Astrocyte (in vitro differentiated cells and primary cell): ENCODE measurements at regions not wholly inside any gene's neighbourhood (a gene's known extent, or its start where the extent isn't known, plus 50 kb on each side); places are given as distances from the start of the nearest gene placed in this dataset.

ENCODE experiments used
- DNase-seq: peaks from one replicate; pipeline ENCODE4 v3.0.0-alpha.2; 2010; ENCODE audit warnings: low read depth
- FAIRE-seq: peaks from 2 replicates; lab custom pipeline; 2011; peaks lifted over from hg19 to GRCh38; lab: Jason Lieb, UNC
- H2AFZ ChIP-seq: 2 replicates; pipeline ENCODE4 v1.6.0; 2012; ENCODE audit warnings: low read depth, low read length, inconsistent platforms
- H3K27ac ChIP-seq: 2 replicates; pipeline ENCODE4 v1.5.1; 2011; ENCODE audit warnings: low read depth, low read length, inconsistent platforms
- H3K27me3 ChIP-seq: 2 replicates; pipeline ENCODE4 v1.6.0; 2011; ENCODE audit warnings: low read length, inconsistent platforms; ENCODE audit not compliant: insufficient read depth
- H3K36me3 ChIP-seq: 2 replicates; pipeline ENCODE4 v1.5.1; 2011; ENCODE audit warnings: low read length, inconsistent platforms; ENCODE audit not compliant: insufficient read depth
- H3K4me1 ChIP-seq: 2 replicates; pipeline ENCODE4 v1.5.1; 2011; ENCODE audit warnings: low read length, inconsistent platforms; ENCODE audit not compliant: insufficient read depth
- H3K4me2 ChIP-seq: 2 replicates; pipeline ENCODE4 v1.6.0; 2012; ENCODE audit warnings: low read length, inconsistent platforms
- H3K4me3 ChIP-seq: 2 replicates; pipeline ENCODE4 v1.5.1; 2011; ENCODE audit warnings: low read depth, mild to moderate bottlenecking, low read length, inconsistent platforms; ENCODE audit not compliant: insufficient read depth
- H3K79me2 ChIP-seq: 2 replicates; pipeline ENCODE4 v1.6.0; 2012; ENCODE audit warnings: mild to moderate bottlenecking, low read length, inconsistent platforms; ENCODE audit not compliant: insufficient read depth
- H3K9ac ChIP-seq: 2 replicates; pipeline ENCODE4 v1.6.0; 2012; ENCODE audit warnings: mild to moderate bottlenecking, low read length, inconsistent platforms
- H3K9me3 ChIP-seq: 2 replicates; pipeline ENCODE4 v1.5.1; 2012; ENCODE audit warnings: low read depth, mild to moderate bottlenecking, low read length, inconsistent platforms; ENCODE audit not compliant: insufficient read depth
- H4K20me1 ChIP-seq: 2 replicates; pipeline ENCODE4 v1.6.0; 2012; ENCODE audit warnings: low read length, inconsistent platforms; ENCODE audit not compliant: insufficient read depth
- H3K27ac Mint-ChIP-seq: one replicate; pipeline ENCODE4 v1.8.0; 2021; ENCODE audit warnings: mild to moderate bottlenecking, mixed read lengths; ENCODE audit not compliant: unreplicated experiment
- H3K27me3 Mint-ChIP-seq: one replicate; pipeline ENCODE4 v1.8.0; 2021; ENCODE audit warnings: low read depth, mixed read lengths; ENCODE audit not compliant: unreplicated experiment
- H3K36me3 Mint-ChIP-seq: one replicate; pipeline ENCODE4 v1.8.0; 2021; ENCODE audit warnings: low read depth, mixed read lengths; ENCODE audit not compliant: unreplicated experiment
- H3K4me1 Mint-ChIP-seq: one replicate; pipeline ENCODE4 v1.8.0; 2021; ENCODE audit warnings: low read depth, mixed read lengths; ENCODE audit not compliant: unreplicated experiment
- H3K4me3 Mint-ChIP-seq: one replicate; pipeline ENCODE4 v1.8.0; 2021; ENCODE audit warnings: mild to moderate bottlenecking, moderate library complexity, mixed read lengths; ENCODE audit not compliant: unreplicated experiment
- H3K9me3 Mint-ChIP-seq: one replicate; pipeline ENCODE4 v1.8.0; 2021; ENCODE audit warnings: mild to moderate bottlenecking, mixed read lengths; ENCODE audit not compliant: unreplicated experiment
- EZH2 ChIP-seq: IDR thresholded peaks from 2 replicates; pipeline ENCODE4 v1.6.1; 2012; ENCODE audit warnings: mild to moderate bottlenecking, low read length, inconsistent platforms; ENCODE audit not compliant: insufficient read depth
- TF ChIP-seq, protein P1 (sequence below): IDR thresholded peaks from 2 replicates; pipeline ENCODE4 v1.5.1; 2011; ENCODE audit warnings: low read depth, mild to moderate bottlenecking, inconsistent platforms, low read length, moderate library complexity; ENCODE audit not compliant: insufficient read depth

DNA sequence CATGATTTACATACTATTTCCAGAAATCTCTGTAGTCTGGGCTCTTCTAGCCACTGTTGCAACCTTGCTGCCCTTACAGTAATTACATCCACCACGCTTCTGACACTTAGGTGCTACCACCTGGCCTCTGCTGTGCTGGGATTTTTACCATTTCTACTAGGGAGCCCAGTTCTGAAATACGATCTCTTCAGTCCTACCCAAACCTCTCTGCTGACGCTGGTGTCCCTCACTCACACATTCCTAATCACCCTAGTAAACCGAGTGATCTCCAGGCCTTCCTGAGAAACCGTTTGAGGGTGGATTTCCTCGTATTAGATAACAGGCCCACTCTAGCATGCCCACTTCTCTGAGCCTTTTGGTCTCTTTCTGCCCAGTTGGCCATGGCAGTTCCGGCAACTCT lies 588.9 kb upstream of the CADM1 start:
- H3K79me2 ChIP-seq: no peaks in the 10 kb centered on the region
- peaks cover 50% of the 10 kb centered on the region for H3K27me3 Mint-ChIP-seq
- DNase-seq: no peak
- peaks cover 2% of the 10 kb centered on the region for H3K36me3 Mint-ChIP-seq
- no peak overlapping the region for H3K27ac ChIP-seq
- H3K4me1 Mint-ChIP-seq: no peaks in the 10 kb centered on the region
- H3K4me1 ChIP-seq: no peaks in the 10 kb centered on the region
- H3K36me3 ChIP-seq: no peaks in the 10 kb centered on the region
- no peak overlapping the region for H3K27ac Mint-ChIP-seq
- H3K4me3 ChIP-seq: no peak overlapping the region
- no peak overlapping the region for H3K9ac ChIP-seq
- no peak overlapping the region for H2AFZ ChIP-seq
- no peak overlapping the region for H3K4me3 Mint-ChIP-seq
- H3K9me3 Mint-ChIP-seq: peaks cover 1% of the 10 kb centered on the region
- no peak overlapping the region for H3K4me2 ChIP-seq
- FAIRE-seq: no peak
- H3K9me3 ChIP-seq: no peaks in the 10 kb centered on the region
- peaks cover 2% of the 10 kb centered on the region for H3K27me3 ChIP-seq
- TF ChIP-seq, protein P1, sequence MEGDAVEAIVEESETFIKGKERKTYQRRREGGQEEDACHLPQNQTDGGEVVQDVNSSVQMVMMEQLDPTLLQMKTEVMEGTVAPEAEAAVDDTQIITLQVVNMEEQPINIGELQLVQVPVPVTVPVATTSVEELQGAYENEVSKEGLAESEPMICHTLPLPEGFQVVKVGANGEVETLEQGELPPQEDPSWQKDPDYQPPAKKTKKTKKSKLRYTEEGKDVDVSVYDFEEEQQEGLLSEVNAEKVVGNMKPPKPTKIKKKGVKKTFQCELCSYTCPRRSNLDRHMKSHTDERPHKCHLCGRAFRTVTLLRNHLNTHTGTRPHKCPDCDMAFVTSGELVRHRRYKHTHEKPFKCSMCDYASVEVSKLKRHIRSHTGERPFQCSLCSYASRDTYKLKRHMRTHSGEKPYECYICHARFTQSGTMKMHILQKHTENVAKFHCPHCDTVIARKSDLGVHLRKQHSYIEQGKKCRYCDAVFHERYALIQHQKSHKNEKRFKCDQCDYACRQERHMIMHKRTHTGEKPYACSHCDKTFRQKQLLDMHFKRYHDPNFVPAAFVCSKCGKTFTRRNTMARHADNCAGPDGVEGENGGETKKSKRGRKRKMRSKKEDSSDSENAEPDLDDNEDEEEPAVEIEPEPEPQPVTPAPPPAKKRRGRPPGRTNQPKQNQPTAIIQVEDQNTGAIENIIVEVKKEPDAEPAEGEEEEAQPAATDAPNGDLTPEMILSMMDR: no peak
- TF ChIP-seq EZH2: no peak
- no peaks in the 10 kb centered on the region for H4K20me1 ChIP-seq

DNA sequence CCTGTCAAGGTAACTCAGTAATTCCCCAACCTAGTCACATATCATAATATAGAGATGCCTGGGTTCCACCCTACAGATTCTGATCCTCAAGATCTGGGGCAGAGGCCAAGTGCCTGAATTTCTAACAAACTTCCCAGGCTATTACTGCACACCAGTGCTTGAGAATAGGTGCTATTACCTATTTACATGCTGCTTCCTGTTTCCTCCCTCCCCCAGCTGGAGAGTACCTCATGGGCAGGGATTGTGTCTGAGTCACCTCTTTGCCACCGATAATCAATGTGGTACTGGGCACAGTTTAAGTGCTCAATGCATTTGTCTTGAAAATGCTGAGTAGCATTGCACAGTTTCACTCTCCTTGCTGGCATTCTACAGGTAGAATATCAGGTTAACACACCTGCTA lies 582.2 kb upstream of the CADM1 start:
- Histone ChIP-seq H2AFZ (no peak overlapping the region), H3K4me2 (no peak overlapping the region), H4K20me1 (no peaks in the 10 kb centered on the region), H3K9me3 (no peaks in the 10 kb centered on the region), H3K27ac (no peak overlapping the region), H3K27me3 (peaks cover 2% of the 10 kb centered on the region), H3K9ac (no peak overlapping the region), H3K36me3 (no peaks in the 10 kb centered on the region), H3K4me1 (no peaks in the 10 kb centered on the region), H3K4me3 (no peak overlapping the region), H3K79me2 (no peaks in the 10 kb centered on the region)
- Mint-ChIP-seq H3K9me3 (peaks cover 1% of the 10 kb centered on the region), H3K4me3 (no peak overlapping the region), H3K36me3 (no peaks in the 10 kb centered on the region), H3K27me3 (peaks cover 29% of the 10 kb centered on the region), H3K4me1 (no peaks in the 10 kb centered on the region), H3K27ac (no peak overlapping the region)
- no peak for TF ChIP-seq EZH2
- TF ChIP-seq, protein P1: no peak
- FAIRE-seq (no peak), DNase-seq (no peak)

DNA sequence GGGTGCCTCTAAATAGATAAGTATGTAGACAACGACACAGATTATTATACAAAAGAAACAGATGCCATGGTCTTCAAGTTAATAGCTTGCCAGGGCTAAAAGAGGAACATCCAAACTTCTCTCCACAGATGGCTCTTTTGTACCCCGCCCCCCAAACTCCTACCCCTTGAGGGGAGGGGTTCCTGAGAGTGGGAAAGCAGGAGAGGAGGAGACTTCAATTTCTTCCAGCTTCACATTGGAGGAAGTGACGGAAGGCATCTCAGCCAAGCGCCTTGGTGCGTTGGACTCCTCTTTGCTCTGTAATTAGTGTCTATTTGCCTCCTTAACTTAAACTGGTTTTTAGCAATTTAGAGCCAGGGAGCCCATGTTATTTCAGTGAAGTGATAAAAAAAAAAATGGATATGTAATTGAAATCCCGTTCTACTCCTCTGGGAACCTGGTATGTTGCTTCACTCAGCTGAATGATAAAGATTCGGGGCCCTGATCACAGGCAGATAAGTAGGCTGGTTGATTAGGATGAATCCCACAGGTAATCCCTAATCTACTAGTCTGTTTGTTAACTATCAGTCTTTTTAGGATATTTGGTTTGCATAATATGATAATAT lies 580.9 kb upstream of the CADM1 start:
- Histone ChIP-seq H3K9me3 (no peaks in the 10 kb centered on the region), H3K4me1 (no peaks in the 10 kb centered on the region), H3K79me2 (no peaks in the 10 kb centered on the region), H2AFZ (no peak overlapping the region), H4K20me1 (no peaks in the 10 kb centered on the region), H3K4me3 (no peak overlapping the region), H3K4me2 (no peak overlapping the region), H3K36me3 (no peaks in the 10 kb centered on the region), H3K27me3 (peaks cover 2% of the 10 kb centered on the region), H3K9ac (no peak overlapping the region), H3K27ac (no peak overlapping the region)
- no peak for TF ChIP-seq EZH2
- TF ChIP-seq, protein P1: no peak
- Mint-ChIP-seq H3K36me3 (no peaks in the 10 kb centered on the region), H3K27ac (no peak overlapping the region), H3K9me3 (peaks cover 8% of the 10 kb centered on the region), H3K4me1 (no peaks in the 10 kb centered on the region), H3K4me3 (no peak overlapping the region), H3K27me3 (peaks cover 28% of the 10 kb centered on the region)
- FAIRE-seq: no peak
- no peak for DNase-seq
